ENCODE measurements at regions not wholly inside any gene's neighbourhood (a gene's known extent, or its start where the extent isn't known, plus 50 kb on each side); places are given as distances from the start of the nearest gene placed in this dataset.

- no peak for DNase-seq
Measured at GRCh38 chr2:134103196-134103595, 150.7 kb upstream of the MGAT5 start.

GRCh38 chr2:134104754-134105153 is 149.1 kb upstream of the MGAT5 start:
- DNase-seq = peak; percentile 35

- no peak for DNase-seq
Measured at GRCh38 chr2:134107402-134107801, 146.5 kb upstream of the MGAT5 start.

- no peak for DNase-seq
Measured at GRCh38 chr2:134108113-134108512, 145.8 kb upstream of the MGAT5 start.

GRCh38 chr2:134109246-134109645 is 144.6 kb upstream of the MGAT5 start:
- DNase-seq = no peak

- DNase-seq = no peak
Measured at GRCh38 chr2:134109725-134110124, 144.1 kb upstream of the MGAT5 start.

- no peak for DNase-seq
Measured at GRCh38 chr2:134110532-134110931, 143.3 kb upstream of the MGAT5 start.

GRCh38 chr2:134117676-134118075 is 136.2 kb upstream of the MGAT5 start:
- no peak for DNase-seq

GRCh38 chr2:134118279-134119116 is 135.4 kb upstream of the MGAT5 start:
- DNase-seq = peak; percentile 89

- no peak for DNase-seq
Measured at GRCh38 chr2:134119117-134119712, 134.7 kb upstream of the MGAT5 start.

GRCh38 chr2:134119713-134120405 is 134.0 kb upstream of the MGAT5 start:
- peak; percentile 87 for DNase-seq

- no peak for DNase-seq
Measured at GRCh38 chr2:134120406-134120732, 133.5 kb upstream of the MGAT5 start.

GRCh38 chr2:134120733-134121630 is 132.9 kb upstream of the MGAT5 start:
- DNase-seq = peak; percentile 72

GRCh38 chr2:134122610-134123009 is 131.3 kb upstream of the MGAT5 start:
- DNase-seq = peak; percentile 29

- no peak for DNase-seq
Measured at GRCh38 chr2:134123332-134123731, 130.5 kb upstream of the MGAT5 start.

- no peak for DNase-seq
Measured at GRCh38 chr2:134124047-134124753, 129.7 kb upstream of the MGAT5 start.

GRCh38 chr2:134127496-134127895 is 126.4 kb upstream of the MGAT5 start:
- DNase-seq = peak; percentile 83

GRCh38 chr2:134128746-134129145 is 125.1 kb upstream of the MGAT5 start:
- no peak for DNase-seq

- DNase-seq = no peak
Measured at GRCh38 chr2:134129900-134130537, 123.9 kb upstream of the MGAT5 start.

- DNase-seq = no peak
Measured at GRCh38 chr2:134131681-134132489, 122.0 kb upstream of the MGAT5 start.

- DNase-seq = no peak
Measured at GRCh38 chr2:134132490-134132857, 121.4 kb upstream of the MGAT5 start.
